ENCODE measurements at regions not wholly inside any gene's neighbourhood (a gene's known extent, or its start where the extent isn't known, plus 50 kb on each side); places are given as distances from the start of the nearest gene placed in this dataset.

DNA sequence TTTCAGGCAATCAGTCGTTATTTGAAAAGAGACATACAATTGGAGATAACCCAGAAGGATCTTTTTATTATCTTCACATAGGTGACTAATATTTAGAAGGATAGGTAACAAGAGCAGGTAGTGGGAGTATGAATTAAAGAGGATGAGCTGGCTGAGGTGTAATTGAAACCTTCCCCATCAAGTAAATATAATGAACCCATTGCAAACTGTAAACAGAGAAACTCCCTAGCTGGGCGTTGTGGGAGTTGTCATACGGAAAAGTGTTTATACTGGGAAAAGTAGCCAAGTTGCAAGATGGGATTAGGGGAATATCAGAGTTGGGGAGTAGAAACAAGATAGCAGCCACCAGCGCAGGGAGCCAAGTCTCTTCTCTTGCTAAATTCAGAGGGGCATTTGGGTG, 448.4 kb downstream of the COG6 start:
- Mint-ChIP-seq H3K4me1 (peaks cover 53% of the 10 kb centered on the region), H3K27ac (peak overlapping the region; percentile 98), H3K27me3 (no peaks in the 10 kb centered on the region), H3K4me3 (no peak overlapping the region), H3K36me3 (ENCODE audit: low read depth) (peaks cover 11% of the 10 kb centered on the region), H3K9me3 (peaks cover 15% of the 10 kb centered on the region)
- DNase-seq (no peak), ATAC-seq (no peak)

DNA sequence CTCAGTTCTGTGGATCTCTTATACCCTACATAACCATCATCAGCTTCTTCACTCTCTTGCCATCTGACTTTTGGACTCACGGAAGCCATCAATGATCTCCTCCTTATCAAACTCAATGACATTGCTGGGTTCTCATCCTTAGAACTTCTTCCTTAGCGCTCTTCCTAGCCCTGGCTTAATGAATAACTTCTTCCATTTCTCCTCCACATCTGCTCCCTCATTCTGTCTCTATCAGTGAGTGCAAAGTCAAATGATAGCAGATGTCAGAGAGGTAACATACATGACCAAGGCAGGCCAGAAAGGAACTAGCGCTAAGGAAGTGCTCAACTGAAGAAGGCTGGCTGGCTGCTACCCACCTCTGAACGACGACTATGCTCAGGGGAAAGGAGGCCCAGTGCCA, 449.8 kb downstream of the COG6 start:
- Mint-ChIP-seq H3K4me1 (peaks cover 65% of the 10 kb centered on the region), H3K27ac (no peak overlapping the region), H3K4me3 (no peak overlapping the region), H3K27me3 (no peaks in the 10 kb centered on the region), H3K36me3 (ENCODE audit: low read depth) (peaks cover 6% of the 10 kb centered on the region), H3K9me3 (peaks cover 11% of the 10 kb centered on the region)
- DNase-seq = no peak
- ATAC-seq = no peak

DNA sequence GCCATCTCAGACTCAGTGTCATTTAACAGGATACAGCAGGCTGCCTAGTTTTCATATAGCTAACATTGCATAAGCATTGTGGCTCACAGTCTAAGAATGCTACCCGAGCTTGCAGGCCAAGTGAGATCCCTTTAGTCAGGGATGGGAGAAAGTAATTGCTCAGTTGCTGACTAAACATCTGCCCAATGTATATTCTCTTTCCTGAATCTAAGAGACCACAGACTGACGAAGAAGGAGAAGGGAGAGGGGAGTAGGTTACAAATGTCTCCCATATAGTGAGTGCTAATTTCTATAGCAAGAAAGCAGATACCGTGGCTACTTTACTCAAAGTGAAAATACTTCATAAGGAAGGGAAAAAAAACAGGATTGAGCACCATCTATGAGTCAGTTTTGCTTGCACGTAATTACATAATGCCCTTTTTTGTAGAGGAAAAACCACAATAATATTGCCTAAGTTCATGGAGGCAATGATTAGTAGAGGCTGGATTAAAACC, 453.9 kb downstream of the COG6 start:
- H3K4me1 Mint-ChIP-seq = peaks cover 29% of the 10 kb centered on the region
- H3K4me3 Mint-ChIP-seq = no peak overlapping the region
- no peaks in the 10 kb centered on the region for H3K27me3 Mint-ChIP-seq
- H3K27ac Mint-ChIP-seq = peak overlapping the region; percentile 5
- no peaks in the 10 kb centered on the region for H3K36me3 Mint-ChIP-seq (ENCODE audit: low read depth)
- ATAC-seq (peak; percentile 97), DNase-seq (no peak)
- H3K9me3 Mint-ChIP-seq = peaks cover 12% of the 10 kb centered on the region

DNA sequence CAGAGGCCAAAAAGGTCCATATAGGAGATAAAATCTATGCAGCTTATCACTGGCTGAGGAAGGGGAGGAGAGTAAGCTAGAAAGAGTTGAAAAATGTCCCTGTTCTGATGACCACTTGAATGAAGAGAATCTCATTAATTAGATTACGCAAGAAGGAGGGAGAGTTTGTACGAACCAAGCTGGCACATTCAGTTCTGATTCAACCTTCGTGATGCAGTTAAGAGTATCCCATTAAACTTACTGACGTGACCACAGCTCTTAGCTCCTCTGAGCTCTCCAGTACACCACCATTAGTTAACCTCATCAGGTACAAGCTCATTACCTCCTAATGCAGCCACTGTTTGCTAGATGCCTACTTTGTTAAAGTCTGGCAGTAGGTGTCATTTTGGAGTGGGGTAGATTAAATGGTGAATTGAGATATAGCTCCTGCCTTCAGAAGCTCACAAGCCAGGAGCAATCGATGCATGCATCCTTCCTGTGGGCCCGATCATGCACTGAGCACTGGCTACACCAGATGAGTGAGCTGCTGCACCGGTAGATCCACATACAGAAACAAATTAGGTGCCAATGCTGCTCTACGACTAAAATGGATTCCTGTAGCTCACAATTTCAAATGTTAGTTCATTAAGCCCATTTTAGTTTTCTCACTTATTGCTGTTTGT, 458.3 kb downstream of the COG6 start:
- H3K4me3 Mint-ChIP-seq = no peak overlapping the region
- ATAC-seq = no peak
- no peaks in the 10 kb centered on the region for H3K27me3 Mint-ChIP-seq
- peaks cover 34% of the 10 kb centered on the region for H3K4me1 Mint-ChIP-seq
- no peak overlapping the region for H3K27ac Mint-ChIP-seq
- H3K9me3 Mint-ChIP-seq = peaks cover 7% of the 10 kb centered on the region
- DNase-seq = no peak
- no peaks in the 10 kb centered on the region for H3K36me3 Mint-ChIP-seq (ENCODE audit: low read depth)

DNA sequence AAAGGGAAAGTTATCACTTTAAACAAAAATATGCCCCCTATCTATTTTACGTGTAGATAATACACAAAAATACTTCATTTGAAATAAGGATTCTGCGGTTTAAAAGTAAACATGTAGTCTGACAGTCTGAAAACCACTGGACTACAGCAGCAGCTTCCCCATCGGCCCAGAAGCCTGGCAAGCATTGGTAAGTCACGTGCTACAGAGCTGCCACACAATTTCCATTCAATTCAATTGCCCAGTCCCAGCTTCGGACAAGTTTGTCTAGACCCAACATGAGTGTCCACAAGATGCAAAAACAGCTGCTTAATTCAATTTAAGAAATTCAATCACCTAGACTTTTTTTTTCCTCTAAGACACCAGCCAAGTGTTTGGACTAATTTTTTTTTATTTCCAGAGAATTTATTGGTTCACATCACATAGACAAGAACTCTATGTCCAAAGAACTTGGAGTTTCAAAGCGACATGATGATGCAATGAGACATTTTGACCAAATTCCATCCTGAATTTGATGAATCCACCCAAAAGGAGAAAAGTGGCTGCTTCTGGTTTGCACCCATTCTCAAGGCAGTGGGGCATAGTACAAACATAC, 458.9 kb downstream of the COG6 start:
- peaks cover 7% of the 10 kb centered on the region for H3K9me3 Mint-ChIP-seq
- ATAC-seq (no peak), DNase-seq (no peak)
- H3K27ac Mint-ChIP-seq = no peak overlapping the region
- H3K4me1 Mint-ChIP-seq = peaks cover 27% of the 10 kb centered on the region
- H3K4me3 Mint-ChIP-seq = no peak overlapping the region
- no peaks in the 10 kb centered on the region for H3K36me3 Mint-ChIP-seq (ENCODE audit: low read depth)
- no peaks in the 10 kb centered on the region for H3K27me3 Mint-ChIP-seq

DNA sequence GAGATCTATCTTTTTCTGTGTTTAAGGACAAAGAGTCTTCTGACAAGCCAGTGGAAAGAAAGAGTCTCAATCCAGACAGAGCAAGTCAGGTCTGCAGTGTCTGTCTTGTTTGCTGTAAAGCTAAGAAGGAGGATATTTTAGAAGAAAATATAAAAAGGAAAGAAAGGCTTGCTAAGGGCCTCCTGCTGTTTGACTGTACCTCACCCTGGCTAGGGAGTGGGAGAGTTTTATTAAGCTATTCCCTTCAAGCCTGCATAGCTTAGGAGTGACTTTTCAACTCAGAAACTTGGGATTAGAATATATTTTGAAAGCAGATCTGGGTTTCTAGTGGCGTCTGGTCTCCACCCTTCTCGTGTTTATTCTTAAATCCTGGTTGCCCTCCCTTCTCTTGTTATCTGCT, 460.0 kb downstream of the COG6 start:
- DNase-seq (no peak), ATAC-seq (no peak)
- Mint-ChIP-seq H3K4me1 (peaks cover 20% of the 10 kb centered on the region), H3K27me3 (no peaks in the 10 kb centered on the region), H3K9me3 (peaks cover 12% of the 10 kb centered on the region), H3K36me3 (ENCODE audit: low read depth) (peaks cover 4% of the 10 kb centered on the region), H3K4me3 (no peak overlapping the region), H3K27ac (no peak overlapping the region)

DNA sequence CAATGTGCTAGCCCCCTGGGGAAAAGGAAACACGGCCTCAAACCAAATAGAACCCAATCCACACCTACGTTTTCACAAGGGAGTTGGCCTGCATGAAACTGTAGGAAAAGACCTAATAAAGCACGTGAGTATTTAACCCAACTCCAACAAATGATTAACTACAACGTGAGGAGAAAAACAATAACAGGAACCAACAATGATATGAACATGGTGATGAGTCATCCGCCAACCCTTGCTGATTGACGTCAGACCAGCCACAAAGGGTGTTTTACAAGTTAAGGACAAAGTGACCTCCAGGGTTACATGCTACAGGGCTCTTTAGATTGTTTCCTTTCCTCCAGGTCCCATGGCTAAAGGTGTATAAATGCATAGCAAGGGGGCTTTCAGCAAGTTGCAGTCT, 460.5 kb downstream of the COG6 start:
- Mint-ChIP-seq H3K27me3 (no peaks in the 10 kb centered on the region), H3K4me3 (peak overlapping the region; percentile 24), H3K9me3 (peaks cover 6% of the 10 kb centered on the region), H3K4me1 (peaks cover 24% of the 10 kb centered on the region), H3K36me3 (ENCODE audit: low read depth) (peaks cover 4% of the 10 kb centered on the region), H3K27ac (peak overlapping the region; percentile 46)
- peak; percentile 29 for DNase-seq
- peak; percentile 69 for ATAC-seq

DNA sequence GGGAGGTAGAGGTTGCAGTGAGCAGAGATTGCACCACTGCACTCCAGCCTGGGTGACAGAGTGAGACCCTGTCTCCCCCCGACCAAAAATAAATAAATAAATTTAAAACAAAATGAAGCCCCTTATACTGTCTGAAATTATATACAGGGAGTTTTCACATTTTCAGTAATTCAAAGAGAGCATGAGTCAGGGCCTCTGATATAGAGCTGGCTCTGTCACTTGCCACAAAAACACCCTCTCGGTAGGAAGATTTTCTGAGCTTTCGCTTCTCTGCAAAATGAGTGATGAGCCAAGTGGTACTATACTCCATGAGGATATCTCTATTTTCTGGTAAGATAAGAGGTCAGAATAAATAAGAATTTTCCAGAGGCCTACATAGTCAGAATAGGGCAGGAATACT, 462.9 kb downstream of the COG6 start:
- no peak overlapping the region for H3K27ac Mint-ChIP-seq
- DNase-seq (no peak), ATAC-seq (no peak)
- no peaks in the 10 kb centered on the region for H3K27me3 Mint-ChIP-seq
- H3K36me3 Mint-ChIP-seq (ENCODE audit: low read depth) = peaks cover 4% of the 10 kb centered on the region
- H3K4me1 Mint-ChIP-seq = peaks cover 26% of the 10 kb centered on the region
- H3K4me3 Mint-ChIP-seq = no peak overlapping the region
- H3K9me3 Mint-ChIP-seq = peaks cover 5% of the 10 kb centered on the region

DNA sequence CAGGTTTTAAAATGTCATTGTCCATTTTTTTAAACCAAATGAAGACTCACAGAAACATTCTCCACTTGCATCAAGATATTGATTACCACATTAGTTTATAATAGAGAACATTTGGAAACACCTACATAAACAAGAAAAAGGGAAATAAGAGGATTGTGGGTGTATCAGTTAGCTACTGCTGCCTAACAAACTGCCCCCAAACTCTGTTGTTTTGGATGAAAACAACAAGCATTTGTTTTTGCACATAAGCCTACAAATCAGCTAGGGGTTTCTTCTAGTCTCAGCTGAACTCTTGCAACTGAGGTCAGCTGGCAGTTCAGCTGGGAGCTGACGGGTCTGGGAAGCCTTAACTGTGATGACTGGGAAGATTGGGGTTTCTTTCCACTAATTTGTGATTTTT, 464.4 kb downstream of the COG6 start:
- no peaks in the 10 kb centered on the region for H3K27me3 Mint-ChIP-seq
- no peak for DNase-seq
- ATAC-seq = no peak
- peaks cover 26% of the 10 kb centered on the region for H3K4me1 Mint-ChIP-seq
- H3K36me3 Mint-ChIP-seq (ENCODE audit: low read depth) = peaks cover 4% of the 10 kb centered on the region
- H3K9me3 Mint-ChIP-seq = peaks cover 5% of the 10 kb centered on the region
- H3K4me3 Mint-ChIP-seq = no peak overlapping the region
- no peak overlapping the region for H3K27ac Mint-ChIP-seq

DNA sequence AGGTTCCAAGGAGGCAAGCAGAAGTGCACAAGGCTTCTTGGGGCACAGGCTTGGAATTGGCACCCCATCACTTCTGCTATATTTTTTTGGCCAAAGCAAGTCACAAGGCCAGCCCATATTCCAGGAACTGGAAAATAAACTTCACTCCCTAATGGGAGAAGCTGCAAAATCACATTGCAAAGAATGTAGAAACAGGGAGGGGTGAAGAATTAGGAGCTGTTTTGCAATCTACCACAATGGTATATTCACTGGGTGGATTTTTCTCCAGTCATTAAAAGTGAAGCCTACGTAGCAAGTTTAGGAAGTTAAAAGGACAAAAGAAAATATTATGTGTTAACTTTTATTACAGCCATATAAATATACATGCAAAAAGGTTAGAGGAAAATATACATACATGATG, 464.8 kb downstream of the COG6 start:
- ATAC-seq (no peak), DNase-seq (no peak)
- H3K27ac Mint-ChIP-seq = no peak overlapping the region
- H3K9me3 Mint-ChIP-seq = peaks cover 5% of the 10 kb centered on the region
- peaks cover 25% of the 10 kb centered on the region for H3K4me1 Mint-ChIP-seq
- H3K4me3 Mint-ChIP-seq = no peak overlapping the region
- H3K36me3 Mint-ChIP-seq (ENCODE audit: low read depth) = peaks cover 4% of the 10 kb centered on the region
- H3K27me3 Mint-ChIP-seq = no peaks in the 10 kb centered on the region

DNA sequence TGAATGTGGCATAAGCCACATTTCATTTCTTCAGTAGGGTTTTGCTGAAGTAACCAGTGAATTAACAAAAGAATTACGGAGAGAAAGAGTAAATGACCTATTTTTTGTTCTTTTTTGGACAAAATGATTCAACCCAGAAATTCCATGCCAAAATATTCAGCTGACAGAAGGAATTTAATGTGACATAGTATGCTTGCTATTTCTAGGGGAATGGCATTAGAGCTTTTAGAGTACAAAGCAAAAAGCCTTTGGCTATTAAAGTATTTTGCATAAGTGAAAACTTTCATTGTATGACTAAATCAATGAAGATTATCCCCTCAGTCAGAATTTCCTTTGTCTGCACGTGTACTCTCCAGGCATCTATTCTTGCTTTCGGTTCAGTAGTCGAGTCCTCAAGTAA, 465.3 kb downstream of the COG6 start:
- H3K9me3 Mint-ChIP-seq = peaks cover 5% of the 10 kb centered on the region
- DNase-seq (no peak), ATAC-seq (no peak)
- H3K27ac Mint-ChIP-seq = no peak overlapping the region
- no peaks in the 10 kb centered on the region for H3K27me3 Mint-ChIP-seq
- H3K4me1 Mint-ChIP-seq = peaks cover 25% of the 10 kb centered on the region
- H3K4me3 Mint-ChIP-seq = no peak overlapping the region
- H3K36me3 Mint-ChIP-seq (ENCODE audit: low read depth) = peaks cover 4% of the 10 kb centered on the region

DNA sequence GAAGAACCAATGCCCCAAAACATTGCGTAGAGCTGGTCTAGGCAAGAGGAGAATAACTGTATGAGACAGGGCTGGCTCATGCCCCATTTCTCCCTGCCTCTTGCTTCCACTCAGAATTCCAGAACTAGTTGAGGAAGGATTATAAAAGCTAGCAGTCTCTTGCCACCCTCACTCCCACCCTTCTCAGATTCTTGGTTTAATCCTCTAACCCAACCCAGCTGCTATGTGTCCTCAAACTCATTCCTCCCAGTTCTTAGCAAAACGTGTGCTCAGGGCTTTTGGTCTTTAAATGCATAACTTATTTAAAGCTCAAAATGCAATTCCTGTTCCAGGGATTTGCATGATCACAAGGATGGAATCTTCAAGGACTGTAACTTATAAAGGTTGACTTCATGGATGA, 466.3 kb downstream of the COG6 start:
- no peaks in the 10 kb centered on the region for H3K27me3 Mint-ChIP-seq
- ATAC-seq = no peak
- H3K9me3 Mint-ChIP-seq = peaks cover 5% of the 10 kb centered on the region

DNA sequence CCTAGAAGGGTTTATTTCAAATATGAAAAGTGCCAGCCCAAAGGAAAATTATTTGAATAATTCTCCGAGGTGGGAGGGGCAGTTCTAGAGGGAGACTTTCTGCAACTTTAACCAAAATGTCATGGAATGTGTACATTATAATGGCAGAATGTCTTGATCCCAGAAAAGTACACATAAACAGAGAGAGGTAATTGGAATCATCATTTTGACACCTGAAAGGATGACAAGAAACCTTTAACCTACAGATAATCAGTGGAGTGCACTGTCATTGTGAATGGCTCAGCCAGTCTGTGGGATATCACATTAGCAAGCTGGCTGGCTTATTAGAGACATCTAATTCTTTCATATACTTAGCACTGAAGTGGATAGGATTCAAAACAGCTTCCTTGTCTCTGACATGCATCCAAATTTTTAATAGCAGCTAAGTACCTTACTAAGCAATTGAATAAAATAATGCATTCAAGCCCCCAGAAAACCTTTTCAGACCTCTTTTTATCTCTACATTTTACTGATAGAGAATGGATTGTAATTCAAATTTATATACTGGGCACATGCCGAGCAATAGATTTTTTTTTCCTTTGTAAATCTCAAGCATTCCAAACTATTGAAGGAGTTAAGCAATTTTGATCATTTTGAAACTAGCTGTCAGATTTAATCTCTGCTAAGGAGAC, 468.6 kb downstream of the COG6 start:
- ATAC-seq = no peak
- H3K27ac Mint-ChIP-seq = no peak overlapping the region
- peaks cover 8% of the 10 kb centered on the region for H3K9me3 Mint-ChIP-seq
- no peak for DNase-seq
- H3K4me1 Mint-ChIP-seq = peaks cover 34% of the 10 kb centered on the region
- H3K36me3 Mint-ChIP-seq (ENCODE audit: low read depth) = peaks cover 4% of the 10 kb centered on the region
- H3K27me3 Mint-ChIP-seq = no peaks in the 10 kb centered on the region
- H3K4me3 Mint-ChIP-seq = no peak overlapping the region

More for the DNA sequence above, 466.3 kb downstream of the COG6 start:
- Mint-ChIP-seq H3K4me3 (no peak overlapping the region), H3K27ac (no peak overlapping the region), H3K36me3 (ENCODE audit: low read depth) (peaks cover 4% of the 10 kb centered on the region), H3K4me1 (peaks cover 23% of the 10 kb centered on the region)
- DNase-seq = no peak

DNA sequence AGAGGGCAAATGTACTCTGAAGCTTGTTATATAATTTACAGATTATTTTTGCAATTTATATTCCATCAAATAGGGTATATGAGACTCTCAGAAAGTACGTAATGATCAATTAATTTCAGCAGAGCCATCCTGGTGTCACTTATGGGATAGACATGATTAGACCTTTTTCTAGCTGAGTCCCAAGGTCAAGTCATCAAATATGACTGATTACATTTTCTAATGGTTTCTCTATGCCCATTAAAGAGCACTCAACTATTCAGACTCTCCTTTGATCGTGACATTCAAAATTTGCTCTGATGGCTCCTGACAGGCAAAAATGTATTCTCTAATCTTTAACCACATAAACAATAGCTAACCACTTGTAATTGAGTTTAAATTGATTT, 469.2 kb downstream of the COG6 start:
- Mint-ChIP-seq H3K27ac (no peak overlapping the region), H3K9me3 (peaks cover 9% of the 10 kb centered on the region), H3K4me1 (peaks cover 38% of the 10 kb centered on the region), H3K4me3 (no peak overlapping the region), H3K36me3 (ENCODE audit: low read depth) (peaks cover 8% of the 10 kb centered on the region), H3K27me3 (no peaks in the 10 kb centered on the region)
- ATAC-seq (no peak), DNase-seq (no peak)

DNA sequence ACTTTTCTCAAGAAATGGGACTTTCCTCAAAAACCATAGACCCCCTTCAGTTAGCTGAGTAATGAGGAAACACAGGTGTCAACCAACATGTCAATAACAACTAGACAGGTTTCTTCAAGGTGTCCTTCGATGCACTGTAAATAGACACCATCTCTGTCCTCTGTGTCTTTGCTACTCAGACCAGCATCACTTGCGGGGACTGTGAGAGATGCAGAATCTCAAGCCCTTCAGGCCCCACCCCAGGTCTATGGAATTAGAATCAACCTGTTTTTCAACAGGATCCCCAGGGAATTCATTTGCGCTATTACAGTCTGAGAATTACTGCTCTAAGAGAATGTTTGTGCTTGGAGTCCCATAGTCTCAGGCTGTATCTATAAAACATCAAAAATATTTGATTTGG, 469.9 kb downstream of the COG6 start:
- no peak overlapping the region for H3K4me3 Mint-ChIP-seq
- DNase-seq = no peak
- H3K36me3 Mint-ChIP-seq (ENCODE audit: low read depth) = peaks cover 4% of the 10 kb centered on the region
- ATAC-seq = no peak
- H3K27me3 Mint-ChIP-seq = no peaks in the 10 kb centered on the region
- peaks cover 11% of the 10 kb centered on the region for H3K9me3 Mint-ChIP-seq
- peaks cover 42% of the 10 kb centered on the region for H3K4me1 Mint-ChIP-seq
- no peak overlapping the region for H3K27ac Mint-ChIP-seq
